Muscle layer of duodenum (tissue), 2 donors: ENCODE measurements at regions not wholly inside any gene's neighbourhood (a gene's known extent, or its start where the extent isn't known, plus 50 kb on each side); places are given as distances from the start of the nearest gene placed in this dataset.

Source experiments
- H3K27ac ChIP-seq: one replicate; pipeline ENCODE4 v1.7.0; 2013; ENCODE audit warnings: mild to moderate bottlenecking, low read length
- H3K27me3 ChIP-seq: one replicate; pipeline ENCODE4 v1.7.0; 2013; ENCODE audit warnings: low read depth, mild to moderate bottlenecking, control low read depth, low read length
- H3K36me3 ChIP-seq, 2 donors: one replicate each; pipeline ENCODE4 v1.7.0; 2013; ENCODE audit warnings: low read length in 2 of 2, control low read depth in 1 of 2, mild to moderate bottlenecking in 1 of 2; ENCODE audit not compliant: insufficient read depth in 2 of 2, control insufficient read depth in 1 of 2
- H3K4me1 ChIP-seq, 2 donors: one replicate each; pipeline ENCODE4 v1.7.0; 2013; ENCODE audit warnings: low read length in 2 of 2, mild to moderate bottlenecking in 2 of 2, control low read depth in 1 of 2, moderate library complexity in 1 of 2; ENCODE audit not compliant: insufficient read depth in 2 of 2, control insufficient read depth in 1 of 2
- H3K4me3 ChIP-seq, 2 donors: one replicate each; pipeline ENCODE4 v1.7.0; 2013; ENCODE audit warnings: low read length in 2 of 2, low read depth in 1 of 2, mild to moderate bottlenecking in 1 of 2
- H3K9me3 ChIP-seq, 2 donors: one replicate each; pipeline ENCODE4 v1.7.0; 2013; ENCODE audit warnings: low read length in 2 of 2, control low read depth in 1 of 2, mild to moderate bottlenecking in 1 of 2; ENCODE audit not compliant: control insufficient read depth in 1 of 2
- donor health status: healthy.

DNA sequence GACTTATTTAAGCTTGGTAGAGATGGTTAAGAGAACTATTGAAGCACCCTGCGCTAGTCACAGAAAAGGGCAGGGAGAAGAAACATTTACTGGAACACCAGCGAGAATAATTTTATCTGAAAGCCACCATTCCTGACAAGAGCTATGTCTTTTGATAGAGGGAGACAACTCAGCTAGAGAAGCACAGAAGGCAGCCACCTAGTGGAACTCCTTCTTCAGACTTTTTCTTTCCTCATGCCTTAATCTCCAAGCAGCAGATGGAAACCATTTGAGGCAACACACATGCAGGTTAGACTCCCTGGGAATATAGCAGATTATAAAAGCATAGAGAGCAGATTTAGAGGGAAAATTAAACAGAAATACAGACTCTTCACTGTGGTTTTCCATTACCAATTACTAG lies 813.4 kb downstream of the SLITRK6 start:
- Histone ChIP-seq H3K4me1 (no peaks in the 10 kb centered on the region), H3K9me3 (no peaks in the 10 kb centered on the region)

GRCh38 chr13:84983321-84983720 lies 815.9 kb downstream of the SLITRK6 start:
- Histone ChIP-seq H3K9me3 (no peaks in the 10 kb centered on the region), H3K4me3 (no peak overlapping the region), H3K36me3 (no peaks in the 10 kb centered on the region), H3K27ac (no peak overlapping the region), H3K4me1 (no peaks in the 10 kb centered on the region), H3K27me3 (no peaks in the 10 kb centered on the region)

More for the DNA sequence above, 813.4 kb downstream of the SLITRK6 start:
- H3K27ac ChIP-seq, result no peak overlapping the region
- H3K4me3 ChIP-seq, result no peak overlapping the region
- no peaks in the 10 kb centered on the region for H3K27me3 ChIP-seq
- H3K36me3 ChIP-seq, result no peaks in the 10 kb centered on the region

- H3K4me1 ChIP-seq, result no peaks in the 10 kb centered on the region
- H3K9me3 ChIP-seq, result no peaks in the 10 kb centered on the region
- H3K27me3 ChIP-seq, result no peaks in the 10 kb centered on the region
- no peak overlapping the region for H3K4me3 ChIP-seq
- H3K27ac ChIP-seq, result no peak overlapping the region
- H3K36me3 ChIP-seq, result no peaks in the 10 kb centered on the region
Observed at GRCh38 chr13:84980571-84980970, 818.6 kb downstream of the SLITRK6 start.

DNA sequence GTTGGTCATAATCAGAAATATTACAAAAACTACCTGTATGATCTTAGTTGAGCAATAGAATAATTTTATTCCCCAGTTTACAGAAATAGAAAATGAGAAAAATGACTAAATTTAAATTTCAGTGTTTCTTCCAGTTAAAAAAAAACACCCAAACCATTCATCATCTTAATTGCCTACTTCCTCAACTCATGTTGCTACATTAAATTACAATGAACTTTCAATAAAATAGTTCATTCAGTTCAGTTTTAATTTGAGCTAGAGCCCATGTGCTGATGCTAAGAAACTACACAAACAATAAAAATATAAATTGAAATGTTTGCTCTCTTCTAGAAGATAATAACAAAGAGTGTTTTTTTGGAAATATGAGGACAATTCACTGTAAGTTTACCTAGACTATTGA lies 820.4 kb downstream of the SLITRK6 start:
- H3K27me3 ChIP-seq, result no peaks in the 10 kb centered on the region
- H3K9me3 ChIP-seq, result no peaks in the 10 kb centered on the region
- no peaks in the 10 kb centered on the region for H3K4me1 ChIP-seq
- no peak overlapping the region for H3K4me3 ChIP-seq
- H3K36me3 ChIP-seq, result no peaks in the 10 kb centered on the region
- H3K27ac ChIP-seq, result no peak overlapping the region

DNA sequence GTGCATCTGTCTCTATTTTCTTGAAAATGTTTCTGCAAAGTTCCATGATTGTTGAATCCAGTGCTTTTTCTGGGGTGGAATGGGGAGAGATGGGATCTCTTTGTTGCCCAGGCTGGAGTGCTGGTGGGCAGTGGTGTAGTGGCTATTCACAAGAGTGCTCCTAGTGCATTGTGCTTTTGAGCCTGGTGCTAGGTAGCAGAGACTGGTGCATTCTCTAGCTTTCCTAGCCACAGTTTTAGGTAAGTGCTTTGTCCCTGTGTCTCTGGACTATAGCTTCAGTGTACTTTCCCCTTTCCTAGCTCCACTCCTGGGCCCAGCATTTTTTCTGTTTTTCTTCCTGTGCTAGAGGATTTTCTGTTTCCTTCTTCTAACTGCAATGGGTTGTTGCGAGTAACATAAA lies 825.6 kb downstream of the SLITRK6 start:
- H3K4me3 ChIP-seq, result no peak overlapping the region
- H3K36me3 ChIP-seq, result no peaks in the 10 kb centered on the region

DNA sequence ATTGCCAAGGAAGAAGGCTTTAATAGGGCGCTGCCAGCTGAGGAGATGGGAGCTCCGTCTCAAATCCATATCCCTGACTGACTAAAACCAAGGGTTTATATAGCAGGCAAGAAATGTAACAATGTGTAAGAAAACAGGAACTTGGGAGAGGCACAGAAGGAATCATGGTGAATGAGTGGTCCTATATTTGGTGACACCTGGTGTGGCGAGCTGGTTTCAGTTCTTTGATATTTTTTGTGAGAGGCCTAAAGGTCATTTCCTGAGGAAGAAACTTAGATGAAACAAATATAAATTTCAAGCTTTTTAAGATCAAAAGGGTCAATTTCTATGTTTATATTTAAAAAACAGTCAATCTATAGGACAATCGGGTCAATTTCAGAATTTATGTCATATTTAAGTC lies 826.3 kb downstream of the SLITRK6 start:
- Histone ChIP-seq H3K27me3 (no peaks in the 10 kb centered on the region), H3K36me3 (no peaks in the 10 kb centered on the region), H3K4me3 (no peak overlapping the region), H3K4me1 (no peaks in the 10 kb centered on the region), H3K27ac (no peak overlapping the region), H3K9me3 (no peaks in the 10 kb centered on the region)

More for the DNA sequence above, 825.6 kb downstream of the SLITRK6 start:
- Histone ChIP-seq H3K27ac (no peak overlapping the region), H3K4me1 (no peaks in the 10 kb centered on the region), H3K27me3 (no peaks in the 10 kb centered on the region), H3K9me3 (no peaks in the 10 kb centered on the region)

GRCh38 chr13:84962849-84963248 lies 836.4 kb downstream of the SLITRK6 start:
- H3K27ac ChIP-seq, result no peak overlapping the region
- H3K36me3 ChIP-seq, result no peaks in the 10 kb centered on the region

DNA sequence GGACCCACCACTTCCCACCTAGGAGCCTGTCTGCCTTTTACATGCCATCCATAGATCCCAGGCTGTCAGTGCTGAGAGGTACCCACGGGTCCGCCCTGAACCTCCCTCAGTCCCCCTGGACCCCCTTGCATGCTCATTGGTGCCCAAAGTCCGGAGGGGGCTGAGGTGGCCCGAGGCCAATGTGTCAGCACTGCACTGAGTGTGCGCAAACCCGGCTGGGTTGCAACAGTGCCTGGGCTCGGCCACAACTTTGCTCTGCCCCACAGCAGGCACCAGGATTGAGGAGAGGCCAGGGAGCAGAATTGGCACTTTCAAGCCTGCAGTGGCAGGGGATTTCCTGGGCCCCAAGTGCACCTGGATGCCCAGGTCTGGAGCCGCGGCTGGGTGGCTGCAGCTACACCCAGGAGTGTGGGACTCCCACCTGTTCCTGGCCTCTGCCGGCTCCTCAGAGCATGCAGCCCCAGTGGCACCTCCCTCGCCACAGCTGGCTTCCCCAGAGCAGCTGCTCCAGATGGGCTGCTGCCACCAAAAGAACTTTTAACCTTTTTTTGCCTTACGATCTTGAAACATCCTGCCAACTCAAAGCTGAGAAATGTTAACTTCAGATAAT lies 837.0 kb downstream of the SLITRK6 start:
- no peaks in the 10 kb centered on the region for H3K4me1 ChIP-seq
- H3K4me3 ChIP-seq, result no peak overlapping the region
- H3K27ac ChIP-seq, result no peak overlapping the region
- no peaks in the 10 kb centered on the region for H3K9me3 ChIP-seq
- no peaks in the 10 kb centered on the region for H3K36me3 ChIP-seq
- no peaks in the 10 kb centered on the region for H3K27me3 ChIP-seq

More at GRCh38 chr13:84962849-84963248, 836.4 kb downstream of the SLITRK6 start:
- H3K4me3 ChIP-seq, result no peak overlapping the region
- H3K9me3 ChIP-seq, result no peaks in the 10 kb centered on the region
- H3K4me1 ChIP-seq, result no peaks in the 10 kb centered on the region
- no peaks in the 10 kb centered on the region for H3K27me3 ChIP-seq

DNA sequence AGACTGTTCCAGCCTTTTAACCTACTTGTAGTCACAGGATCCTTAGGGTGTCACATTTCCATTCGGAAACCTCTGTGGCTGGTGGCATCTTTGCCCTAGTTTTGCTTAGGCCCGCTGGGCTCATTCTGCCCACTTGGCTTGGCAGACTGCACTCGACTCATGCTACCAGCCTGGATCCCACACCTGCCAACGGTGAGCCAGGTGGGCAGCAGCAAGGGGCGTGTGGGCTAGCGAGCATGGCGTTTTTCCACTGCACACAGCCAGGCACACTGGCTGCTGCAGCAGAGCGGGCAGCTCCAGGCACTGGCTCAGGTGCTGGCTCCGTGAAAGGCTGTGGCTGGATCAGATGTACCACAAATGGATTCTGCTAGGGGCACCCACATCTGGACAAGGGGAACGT lies 838.2 kb downstream of the SLITRK6 start:
- no peaks in the 10 kb centered on the region for H3K9me3 ChIP-seq
- H3K4me3 ChIP-seq, result no peak overlapping the region
- H3K27me3 ChIP-seq, result no peaks in the 10 kb centered on the region
- H3K27ac ChIP-seq, result no peak overlapping the region
- H3K36me3 ChIP-seq, result no peaks in the 10 kb centered on the region
- H3K4me1 ChIP-seq, result no peaks in the 10 kb centered on the region

DNA sequence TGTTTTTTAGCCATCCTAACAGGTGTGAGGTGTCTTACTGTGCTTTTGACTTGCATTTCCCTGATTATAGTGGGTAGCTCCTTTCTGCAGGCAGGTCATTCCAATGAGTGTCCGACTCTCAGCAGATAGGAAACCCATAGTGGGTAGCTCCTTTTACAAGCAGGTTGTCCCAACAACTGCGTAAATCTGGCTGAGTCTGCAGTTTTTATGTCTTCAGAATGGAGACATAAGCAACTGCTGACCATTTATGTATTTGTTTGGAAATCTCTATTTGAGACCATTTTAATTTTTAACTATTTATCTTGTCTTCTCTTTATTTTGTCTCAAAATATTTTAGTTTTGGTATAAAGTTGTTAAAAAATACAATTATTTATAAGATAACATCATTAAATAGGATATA lies 839.4 kb downstream of the SLITRK6 start:
- Histone ChIP-seq H3K4me3 (no peak overlapping the region), H3K9me3 (no peaks in the 10 kb centered on the region), H3K4me1 (no peaks in the 10 kb centered on the region), H3K27ac (no peak overlapping the region), H3K36me3 (no peaks in the 10 kb centered on the region), H3K27me3 (no peaks in the 10 kb centered on the region)

- H3K9me3 ChIP-seq, result no peaks in the 10 kb centered on the region
- no peaks in the 10 kb centered on the region for H3K36me3 ChIP-seq
- no peaks in the 10 kb centered on the region for H3K27me3 ChIP-seq
- no peaks in the 10 kb centered on the region for H3K4me1 ChIP-seq
- no peak overlapping the region for H3K4me3 ChIP-seq
- no peak overlapping the region for H3K27ac ChIP-seq
Observed at GRCh38 chr13:84954636-84955035, 844.6 kb downstream of the SLITRK6 start.

- Histone ChIP-seq H3K9me3 (no peaks in the 10 kb centered on the region), H3K4me3 (no peak overlapping the region), H3K36me3 (no peaks in the 10 kb centered on the region), H3K4me1 (no peaks in the 10 kb centered on the region), H3K27me3 (no peaks in the 10 kb centered on the region), H3K27ac (no peak overlapping the region)
Observed at GRCh38 chr13:84951128-84951527, 848.1 kb downstream of the SLITRK6 start.
